MV-4-11 (cell line): ENCODE measurements at regions not wholly inside any gene's neighbourhood (a gene's known extent, or its start where the extent isn't known, plus 50 kb on each side); places are given as distances from the start of the nearest gene placed in this dataset.

Experiments
- DNase-seq: peaks from one replicate; lab custom pipeline; 2025; lab: John Stamatoyannopoulos, UW

- no peak for DNase-seq
These were observed 54.9 kb upstream of the ADAMTS19 start for GRCh38 chr5:129405222-129405621.

- no peak for DNase-seq
These were observed 53.7 kb upstream of the ADAMTS19 start for GRCh38 chr5:129406440-129406839.
